Stomach (tissue), 8 donors: ENCODE measurements at regions not wholly inside any gene's neighbourhood (a gene's known extent, or its start where the extent isn't known, plus 50 kb on each side); places are given as distances from the start of the nearest gene placed in this dataset.

Experiments
- DNase-seq, 2 donors: peaks; one replicate each; pipeline versions ENCODE4 v3.0.0 to v3.0.0-alpha.2; 2013 to 2019
- H3K27ac ChIP-seq, 5 donors: fragments of 200-600 bp in 4 of 5; sonication (generic) in 4 of 5; one replicate each; pipeline ENCODE4 v1.5.1; 2013 to 2019; ENCODE audit warnings: mild to moderate bottlenecking in 1 of 5, moderate library complexity in 1 of 5
- H3K27me3 ChIP-seq, 3 donors: fragments of 200-600 bp; sonication (generic); one replicate each; pipeline ENCODE4 v1.5.1; 2017 to 2019; ENCODE audit warnings: mixed run types in 1 of 3
- H3K36me3 ChIP-seq, 4 donors: fragments of 200-600 bp; sonication (generic); 1 replicate in 3 of 4; 2 replicates in 1 of 4; pipeline ENCODE4 v1.5.1; 2016 to 2019
- H3K4me1 ChIP-seq, 4 donors: fragments of 200-600 bp; sonication (generic); one replicate each; pipeline ENCODE4 v1.5.1; 2016 to 2019
- H3K4me3 ChIP-seq, 4 donors: fragments of 200-600 bp; sonication (generic) in 3 of 4; one replicate each; pipeline ENCODE4 v1.5.1; 2016 to 2019; ENCODE audit warnings: mild to moderate bottlenecking in 1 of 4
- H3K9me3 ChIP-seq, 4 donors: fragments of 200-600 bp; sonication (generic); one replicate each; pipeline ENCODE4 v1.5.1; 2016 to 2019
- EP300 ChIP-seq: sonication (generic); formaldehyde crosslinking; IDR thresholded peaks from one replicate; pipeline ENCODE4 v1.6.1; 2017; ENCODE audit warnings: antibody characterized with exemption
- POLR2A ChIP-seq, 4 donors: fragments of 450-650 bp; IDR thresholded peaks; one replicate each; pipeline ENCODE4 v1.6.1; 2016; ENCODE audit warnings: antibody characterized with exemption in 4 of 4, control low read depth in 2 of 4, mild to moderate bottlenecking in 1 of 4, moderate library complexity in 1 of 4
- POLR2AphosphoS5 ChIP-seq, 3 donors: sonication (generic); formaldehyde crosslinking; IDR thresholded peaks; one replicate each; pipeline ENCODE4 v1.6.1; 2016; ENCODE audit warnings: antibody characterized with exemption in 3 of 3
- WGBS, 5 donors: extraction: QIAGEN DNeasy Blood & Tissue Kit in 3 of 5; methylation state at CpG; one replicate each; pipeline versions ENCODE4 v1.1.5 to v1.1.7; 2013 to 2018; 5-methylcytosine and 5-hydroxymethylcytosine counted together
- intact Hi-C: fragments of 100-400 bp; cut with DNase I; formaldehyde crosslinking; loops from one replicate; pipeline ENCODE4 v1.15.1; 2023; ENCODE audit warnings: low total_unique reads
- TF ChIP-seq, protein P1 (sequence below), 7 experiments: fragments of 450-650 bp in 4 of 7; fragments of 200-600 bp in 3 of 7; sonication (generic) in 3 of 7; IDR thresholded peaks; one replicate each; pipeline ENCODE4 v1.5.1; 2016 to 2019; ENCODE audit warnings: antibody characterized with exemption in 7 of 7, control low read depth in 2 of 7, mild to moderate bottlenecking in 1 of 7
- donor health status: healthy with polysubstance abuse.
- donor health status: Bipolar disorder and iron deficiency.
- donor health status: healthy.

DNA sequence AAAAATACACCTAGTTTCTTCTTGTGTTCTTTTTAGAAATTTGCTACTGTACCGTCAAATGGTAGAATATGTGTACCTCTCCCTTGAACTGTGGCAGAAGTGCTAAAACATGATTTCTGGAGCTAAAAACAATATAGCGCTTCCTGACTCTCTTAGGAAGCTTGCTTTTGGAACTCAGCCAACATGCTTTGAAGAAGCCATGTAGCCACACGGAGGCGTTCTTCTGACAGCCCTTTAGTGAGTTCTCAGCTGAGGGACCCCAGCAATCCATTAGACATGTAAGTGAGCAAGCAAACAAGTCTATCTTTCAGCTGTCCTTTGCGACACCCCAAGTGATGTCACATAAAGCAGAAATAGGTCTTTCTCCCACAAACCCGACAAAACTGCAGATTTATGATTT lies 917.0 kb downstream of the CDH9 start:
- Histone ChIP-seq H3K9me3 (no peaks in the 10 kb centered on the region), H3K27ac (no peak overlapping the region), H3K36me3 (no peaks in the 10 kb centered on the region), H3K4me3 (no peak overlapping the region), H3K27me3 (no peaks in the 10 kb centered on the region), H3K4me1 (no peaks in the 10 kb centered on the region)
- TF ChIP-seq POLR2A (IDR thresholded peaks at IDR 0.05), result no peak
- peak in 1 of 2 donors; percentile 26 for DNase-seq
- intact Hi-C loops, result no loop called here
- WGBS, 5 donors, result 39 to 55% (median 52%) methylated on average over 6 of the region's 6 CpGs

DNA sequence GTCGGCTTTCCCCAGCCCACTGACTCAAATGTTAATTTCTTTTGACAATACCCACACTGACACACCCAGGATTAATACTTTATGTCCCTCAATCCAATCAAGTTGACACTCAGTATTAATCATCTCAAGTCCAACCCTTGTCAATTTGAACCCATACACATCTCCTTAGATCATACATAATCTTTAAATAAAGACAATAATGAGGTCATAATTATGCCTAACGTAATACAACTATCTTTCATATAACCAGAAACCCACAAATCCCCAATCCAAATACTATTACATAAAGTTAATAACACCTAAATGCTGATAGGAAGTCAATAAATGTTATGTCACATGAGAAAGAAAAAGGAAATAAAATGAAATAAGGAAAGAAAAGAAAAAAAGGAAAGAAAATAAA lies 934.2 kb downstream of the CDH9 start:
- no peak for DNase-seq
- 62 to 72% (median 69%) methylated on average over 2 of the region's 2 CpGs for WGBS, 5 donors
- no peak for TF ChIP-seq POLR2AphosphoS5 (IDR thresholded peaks at IDR 0.05)
- no peak for TF ChIP-seq EP300
- TF ChIP-seq, protein P1, sequence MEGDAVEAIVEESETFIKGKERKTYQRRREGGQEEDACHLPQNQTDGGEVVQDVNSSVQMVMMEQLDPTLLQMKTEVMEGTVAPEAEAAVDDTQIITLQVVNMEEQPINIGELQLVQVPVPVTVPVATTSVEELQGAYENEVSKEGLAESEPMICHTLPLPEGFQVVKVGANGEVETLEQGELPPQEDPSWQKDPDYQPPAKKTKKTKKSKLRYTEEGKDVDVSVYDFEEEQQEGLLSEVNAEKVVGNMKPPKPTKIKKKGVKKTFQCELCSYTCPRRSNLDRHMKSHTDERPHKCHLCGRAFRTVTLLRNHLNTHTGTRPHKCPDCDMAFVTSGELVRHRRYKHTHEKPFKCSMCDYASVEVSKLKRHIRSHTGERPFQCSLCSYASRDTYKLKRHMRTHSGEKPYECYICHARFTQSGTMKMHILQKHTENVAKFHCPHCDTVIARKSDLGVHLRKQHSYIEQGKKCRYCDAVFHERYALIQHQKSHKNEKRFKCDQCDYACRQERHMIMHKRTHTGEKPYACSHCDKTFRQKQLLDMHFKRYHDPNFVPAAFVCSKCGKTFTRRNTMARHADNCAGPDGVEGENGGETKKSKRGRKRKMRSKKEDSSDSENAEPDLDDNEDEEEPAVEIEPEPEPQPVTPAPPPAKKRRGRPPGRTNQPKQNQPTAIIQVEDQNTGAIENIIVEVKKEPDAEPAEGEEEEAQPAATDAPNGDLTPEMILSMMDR (IDR thresholded peaks at IDR 0.05), result no peak
- TF ChIP-seq POLR2A (IDR thresholded peaks at IDR 0.05), result no peak
- no peaks in the 10 kb centered on the region for H3K27me3 ChIP-seq
- H3K36me3 ChIP-seq, result no peaks in the 10 kb centered on the region
- peaks cover 0 to 20% (median 0%) of the 10 kb centered on the region in 4 donors for H3K9me3 ChIP-seq
- H3K27ac ChIP-seq, result no peak overlapping the region
- H3K4me1 ChIP-seq, result no peaks in the 10 kb centered on the region
- intact Hi-C loops, result no loop called here
- no peak overlapping the region for H3K4me3 ChIP-seq

DNA sequence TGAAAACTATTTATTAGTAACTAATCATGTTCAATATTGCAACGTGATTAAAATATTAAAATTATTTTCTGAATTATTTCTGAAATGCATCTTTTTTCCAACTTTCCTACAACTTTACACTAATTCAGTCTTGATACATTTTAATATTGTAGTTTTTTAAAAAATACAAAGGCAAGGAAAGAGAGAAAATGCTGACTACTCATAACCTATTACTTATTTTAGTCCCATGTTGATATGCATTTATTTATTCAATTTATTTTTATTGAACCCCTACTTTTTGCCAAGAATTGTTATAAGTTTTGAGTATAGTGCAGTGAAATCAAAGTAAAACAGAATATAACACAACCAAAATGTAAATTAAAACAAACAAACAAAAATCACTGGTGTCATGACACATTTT lies 978.2 kb downstream of the CDH9 start:
- TF ChIP-seq EP300 (no peak), POLR2AphosphoS5 (IDR thresholded peaks at IDR 0.05) (no peak), POLR2A (IDR thresholded peaks at IDR 0.05) (no peak)
- TF ChIP-seq, protein P1 (IDR thresholded peaks at IDR 0.05), result no peak
- H3K27ac ChIP-seq, result no peak overlapping the region
- DNase-seq, result no peak
- H3K4me3 ChIP-seq, result no peak overlapping the region
- peaks cover 0 to 10% (median 0%) of the 10 kb centered on the region in 4 donors for H3K9me3 ChIP-seq
- H3K4me1 ChIP-seq, result no peaks in the 10 kb centered on the region
- intact Hi-C loops, result no loop called here
- WGBS, 5 donors, result 80 to 86% (median 82%) methylated on average over 1 of the region's 1 CpG
- no peaks in the 10 kb centered on the region for H3K36me3 ChIP-seq
- H3K27me3 ChIP-seq, result no peaks in the 10 kb centered on the region

DNA sequence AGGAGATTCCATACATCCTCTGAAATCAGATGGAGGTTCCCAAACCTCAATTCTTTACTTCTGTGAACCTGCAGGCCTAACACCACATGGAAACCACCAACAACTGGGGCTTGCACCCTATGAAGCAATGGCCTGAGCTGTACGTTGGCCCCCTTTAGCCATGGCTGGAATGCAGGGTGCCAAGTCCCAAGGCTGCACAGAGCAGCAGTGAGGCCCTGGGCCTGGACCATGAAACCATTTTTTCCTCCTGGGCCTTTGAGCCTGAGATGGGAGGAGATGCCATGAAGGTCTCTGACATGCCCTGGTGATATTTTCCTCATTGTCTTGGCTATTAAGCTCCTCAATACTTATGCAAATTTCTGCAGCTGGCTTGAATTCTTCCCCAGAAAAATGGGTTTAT lies 983.8 kb downstream of the CDH9 start:
- intact Hi-C loops, result no loop called here

DNA sequence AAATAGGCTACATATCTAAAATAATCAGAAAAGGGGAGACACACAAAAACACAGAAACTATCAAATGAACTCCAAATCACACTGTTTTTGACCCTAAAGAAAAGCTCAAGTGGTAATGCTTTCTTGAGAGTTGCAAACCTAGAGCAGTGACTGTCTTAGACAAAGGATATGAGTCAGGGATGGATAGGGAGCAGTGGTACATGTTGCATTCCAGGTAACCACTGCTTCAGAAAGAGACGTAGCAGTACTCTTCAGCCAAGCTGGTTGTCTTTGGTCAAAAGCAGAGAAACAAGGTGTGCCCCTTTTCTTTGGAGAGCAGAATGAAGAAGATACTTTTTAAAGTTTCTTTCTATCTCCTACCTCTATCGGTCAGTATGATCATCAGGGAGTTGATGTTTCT lies 1003.6 kb downstream of the CDH9 start:
- DNase-seq, result no peak
- 84 to 92% (median 88%) methylated on average over 2 of the region's 2 CpGs for whole genome bisulfite sequencing, 5 donors
- Histone ChIP-seq H3K27ac (no peak overlapping the region), H3K36me3 (no peaks in the 10 kb centered on the region), H3K9me3 (peaks cover 0 to 8% (median 4%) of the 10 kb centered on the region in 4 donors), H3K27me3 (no peaks in the 10 kb centered on the region), H3K4me1 (no peaks in the 10 kb centered on the region), H3K4me3 (no peak overlapping the region)
- intact Hi-C loops, result no loop called here
- TF ChIP-seq POLR2AphosphoS5 (IDR thresholded peaks at IDR 0.05) (no peak), POLR2A (IDR thresholded peaks at IDR 0.05) (no peak), EP300 (no peak)
- TF ChIP-seq, protein P1 (IDR thresholded peaks at IDR 0.05), result no peak

More for the DNA sequence above, 983.8 kb downstream of the CDH9 start:
- Histone ChIP-seq H3K4me1 (no peaks in the 10 kb centered on the region), H3K9me3 (peaks cover 0 to 15% (median 6%) of the 10 kb centered on the region in 4 donors), H3K36me3 (no peaks in the 10 kb centered on the region), H3K27ac (no peak overlapping the region), H3K4me3 (no peak overlapping the region), H3K27me3 (no peaks in the 10 kb centered on the region)
- DNase-seq, result no peak
- 42 to 71% (median 59%) methylated on average over 1 of the region's 1 CpG for WGBS, 5 donors
- TF ChIP-seq POLR2AphosphoS5 (IDR thresholded peaks at IDR 0.05), result no peak
- TF ChIP-seq EP300, result no peak
- no peak for TF ChIP-seq POLR2A (IDR thresholded peaks at IDR 0.05)
- TF ChIP-seq, protein P1 (IDR thresholded peaks at IDR 0.05), result no peak
